ENCODE measurements at regions not wholly inside any gene's neighbourhood (a gene's known extent, or its start where the extent isn't known, plus 50 kb on each side); places are given as distances from the start of the nearest gene placed in this dataset.

- no peak for DNase-seq (ENCODE audit: low spot score)
- H3K4me3 ChIP-seq (ENCODE audit: low read depth, low read length, poor library complexity, severe bottlenecking), result no peak overlapping the region
- no peaks in the 10 kb centered on the region for H3K9me3 ChIP-seq (ENCODE audit: low read depth, low read length, poor library complexity, severe bottlenecking)
- H3K36me3 ChIP-seq (ENCODE audit: insufficient read depth, low read length, poor library complexity, severe bottlenecking), result no peaks in the 10 kb centered on the region
- intact Hi-C loops (cut with micrococcal nuclease; ENCODE audit: unreplicated experiment), result no loop called here
- no TSS peak for BruUV-seq (replicated peaks)
- TF ChIP-seq EZH2 (IDR thresholded peaks at IDR 0.05; ENCODE audit: borderline replicate concordance, low read depth, low read length, poor library complexity, severe bottlenecking), result no peak
- TF ChIP-seq, protein P1, sequence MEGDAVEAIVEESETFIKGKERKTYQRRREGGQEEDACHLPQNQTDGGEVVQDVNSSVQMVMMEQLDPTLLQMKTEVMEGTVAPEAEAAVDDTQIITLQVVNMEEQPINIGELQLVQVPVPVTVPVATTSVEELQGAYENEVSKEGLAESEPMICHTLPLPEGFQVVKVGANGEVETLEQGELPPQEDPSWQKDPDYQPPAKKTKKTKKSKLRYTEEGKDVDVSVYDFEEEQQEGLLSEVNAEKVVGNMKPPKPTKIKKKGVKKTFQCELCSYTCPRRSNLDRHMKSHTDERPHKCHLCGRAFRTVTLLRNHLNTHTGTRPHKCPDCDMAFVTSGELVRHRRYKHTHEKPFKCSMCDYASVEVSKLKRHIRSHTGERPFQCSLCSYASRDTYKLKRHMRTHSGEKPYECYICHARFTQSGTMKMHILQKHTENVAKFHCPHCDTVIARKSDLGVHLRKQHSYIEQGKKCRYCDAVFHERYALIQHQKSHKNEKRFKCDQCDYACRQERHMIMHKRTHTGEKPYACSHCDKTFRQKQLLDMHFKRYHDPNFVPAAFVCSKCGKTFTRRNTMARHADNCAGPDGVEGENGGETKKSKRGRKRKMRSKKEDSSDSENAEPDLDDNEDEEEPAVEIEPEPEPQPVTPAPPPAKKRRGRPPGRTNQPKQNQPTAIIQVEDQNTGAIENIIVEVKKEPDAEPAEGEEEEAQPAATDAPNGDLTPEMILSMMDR (conservative IDR thresholded peaks at IDR 0.05; ENCODE audit: low read depth, low read length), result no peak
- H3K4me1 ChIP-seq (ENCODE audit: insufficient read depth, low read length, poor library complexity, severe bottlenecking), result no peaks in the 10 kb centered on the region
- no peak overlapping the region for H3K27ac ChIP-seq (ENCODE audit: low read depth, low read length, poor library complexity, severe bottlenecking)
- CTCF ChIA-PET, result no interaction called here
- POLR2A ChIA-PET (ENCODE audit: low non-redundant PET), result no interaction called here
- no peaks in the 10 kb centered on the region for H3K27me3 ChIP-seq (replicated peaks; ENCODE audit: insufficient read depth, low read depth, low read length, poor library complexity)
These were observed 59.0 kb upstream of the VCX3B start for GRCh38 chrX:8405631-8406030.

DNA sequence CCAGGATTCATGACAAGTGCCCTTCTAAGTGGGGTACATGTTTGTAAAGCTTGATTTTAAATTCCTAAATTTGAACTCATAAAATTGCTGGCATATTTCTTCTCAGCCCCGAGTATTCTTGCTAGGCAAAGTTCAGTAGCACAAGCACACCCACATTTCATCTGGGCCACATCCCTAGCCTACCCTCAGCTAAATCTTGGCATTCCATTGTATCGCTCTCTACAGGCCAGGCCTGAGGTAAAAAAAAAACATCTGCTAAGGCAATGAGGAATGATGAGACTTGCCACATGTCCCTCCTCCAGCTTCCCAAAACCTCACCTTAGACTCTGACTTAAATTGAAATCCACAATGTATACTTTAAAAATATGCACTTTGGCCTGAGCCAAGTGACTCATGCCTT, 51.4 kb upstream of the VCX3B start:
- Histone ChIP-seq H3K9me3 (ENCODE audit: low read depth, low read length, poor library complexity, severe bottlenecking) (no peaks in the 10 kb centered on the region), H3K27me3 (replicated peaks; ENCODE audit: insufficient read depth, low read depth, low read length, poor library complexity) (no peaks in the 10 kb centered on the region), H3K4me1 (ENCODE audit: insufficient read depth, low read length, poor library complexity, severe bottlenecking) (no peaks in the 10 kb centered on the region), H3K27ac (ENCODE audit: low read depth, low read length, poor library complexity, severe bottlenecking) (no peak overlapping the region), H3K4me3 (ENCODE audit: low read depth, low read length, poor library complexity, severe bottlenecking) (no peak overlapping the region), H3K36me3 (ENCODE audit: insufficient read depth, low read length, poor library complexity, severe bottlenecking) (no peaks in the 10 kb centered on the region)
- no peak for DNase-seq (ENCODE audit: low spot score)
- intact Hi-C loops (cut with micrococcal nuclease; ENCODE audit: unreplicated experiment), result no loop called here
- ChIA-PET CTCF (no interaction called here), POLR2A (ENCODE audit: low non-redundant PET) (no interaction called here)
- BruUV-seq (replicated peaks), result no TSS peak
- no peak for TF ChIP-seq EZH2 (IDR thresholded peaks at IDR 0.05; ENCODE audit: borderline replicate concordance, low read depth, low read length, poor library complexity, severe bottlenecking)
- TF ChIP-seq, protein P1 (conservative IDR thresholded peaks at IDR 0.05; ENCODE audit: low read depth, low read length), result no peak

Measured in A673 (cell line).